ENCODE measurements at regions not wholly inside any gene's neighbourhood (a gene's known extent, or its start where the extent isn't known, plus 50 kb on each side); places are given as distances from the start of the nearest gene placed in this dataset.
"Not testable (repeated sequence)": the region's sequence is repeated elsewhere in the genome, so short reads cannot be mapped to it uniquely, and the experiment has no call there.

GRCh38 chr1:229169399-229169798 lies 101.5 kb upstream of the RAB4A start:
- whole genome bisulfite sequencing, 2 experiments (ENCODE audit: insufficient coverage in 2 of 2) = 100% methylated on average over 1 of the region's 1 CpG
- H3K4me3 ChIP-seq (ENCODE audit: extremely low read depth, insufficient read depth, low read length, poor library complexity, severe bottlenecking) = no peak overlapping the region
- no peak overlapping the region for H3K27ac ChIP-seq (ENCODE audit: low read depth, low read length, severe bottlenecking)
- H3K36me3 ChIP-seq (ENCODE audit: control insufficient read depth, insufficient read depth, low read length) = no peaks in the 10 kb centered on the region
- H3K9me3 ChIP-seq (ENCODE audit: control insufficient read depth, low read length) = no peaks in the 10 kb centered on the region
- no peaks in the 10 kb centered on the region for H3K4me1 ChIP-seq (ENCODE audit: control insufficient read depth, insufficient read depth, low read length, poor library complexity, severe bottlenecking)

GRCh38 chr1:229170274-229170673 lies 100.6 kb upstream of the RAB4A start:
- H3K4me3 ChIP-seq (ENCODE audit: extremely low read depth, insufficient read depth, low read length, poor library complexity, severe bottlenecking) = no peak overlapping the region
- H3K4me1 ChIP-seq (ENCODE audit: control insufficient read depth, insufficient read depth, low read length, poor library complexity, severe bottlenecking) = no peaks in the 10 kb centered on the region
- 86 to 94% methylated on average over 12 of the region's 12 CpGs for WGBS, 2 experiments (ENCODE audit: insufficient coverage in 2 of 2)
- H3K27ac ChIP-seq (ENCODE audit: low read depth, low read length, severe bottlenecking) = no peak overlapping the region
- H3K36me3 ChIP-seq (ENCODE audit: control insufficient read depth, insufficient read depth, low read length) = no peaks in the 10 kb centered on the region
- H3K9me3 ChIP-seq (ENCODE audit: control insufficient read depth, low read length) = no peaks in the 10 kb centered on the region

- Histone ChIP-seq H3K4me3 (ENCODE audit: extremely low read depth, insufficient read depth, low read length, poor library complexity, severe bottlenecking) (no peak overlapping the region), H3K36me3 (ENCODE audit: control insufficient read depth, insufficient read depth, low read length) (no peaks in the 10 kb centered on the region), H3K4me1 (ENCODE audit: control insufficient read depth, insufficient read depth, low read length, poor library complexity, severe bottlenecking) (no peaks in the 10 kb centered on the region), H3K27ac (ENCODE audit: low read depth, low read length, severe bottlenecking) (no peak overlapping the region), H3K9me3 (ENCODE audit: control insufficient read depth, low read length) (no peaks in the 10 kb centered on the region)
- WGBS, 2 experiments (ENCODE audit: insufficient coverage in 2 of 2) = 90 to 100% methylated on average over 3 to 8 of the region's 8 CpGs
Measured at GRCh38 chr1:229170778-229171505, 100.0 kb upstream of the RAB4A start.

- H3K4me3 ChIP-seq (ENCODE audit: extremely low read depth, insufficient read depth, low read length, poor library complexity, severe bottlenecking) = no peak overlapping the region
- no peaks in the 10 kb centered on the region for H3K4me1 ChIP-seq (ENCODE audit: control insufficient read depth, insufficient read depth, low read length, poor library complexity, severe bottlenecking)
- no peak overlapping the region for H3K27ac ChIP-seq (ENCODE audit: low read depth, low read length, severe bottlenecking)
- whole genome bisulfite sequencing, 2 experiments (ENCODE audit: insufficient coverage in 2 of 2) = 92 to 100% methylated on average over 1 to 3 of the region's 4 CpGs
- H3K9me3 ChIP-seq (ENCODE audit: control insufficient read depth, low read length) = no peaks in the 10 kb centered on the region
- no peaks in the 10 kb centered on the region for H3K36me3 ChIP-seq (ENCODE audit: control insufficient read depth, insufficient read depth, low read length)
Measured at GRCh38 chr1:229171934-229172333, 99.0 kb upstream of the RAB4A start.

- H3K4me3 ChIP-seq (ENCODE audit: extremely low read depth, insufficient read depth, low read length, poor library complexity, severe bottlenecking); H3K27ac ChIP-seq (ENCODE audit: low read depth, low read length, severe bottlenecking); H3K36me3 ChIP-seq (ENCODE audit: control insufficient read depth, insufficient read depth, low read length); H3K4me1 ChIP-seq (ENCODE audit: control insufficient read depth, insufficient read depth, low read length, poor library complexity, severe bottlenecking); H3K9me3 ChIP-seq (ENCODE audit: control insufficient read depth, low read length): not testable (repeated sequence)
- 78 to 86% methylated on average over 8 to 12 of the region's 14 CpGs for WGBS, 2 experiments (ENCODE audit: insufficient coverage in 2 of 2)
Measured at GRCh38 chr1:229173491-229174476, 97.1 kb upstream of the RAB4A start.

- not testable (repeated sequence) for H3K9me3 ChIP-seq (ENCODE audit: control insufficient read depth, low read length); H3K4me1 ChIP-seq (ENCODE audit: control insufficient read depth, insufficient read depth, low read length, poor library complexity, severe bottlenecking); H3K4me3 ChIP-seq (ENCODE audit: extremely low read depth, insufficient read depth, low read length, poor library complexity, severe bottlenecking); H3K36me3 ChIP-seq (ENCODE audit: control insufficient read depth, insufficient read depth, low read length); H3K27ac ChIP-seq (ENCODE audit: low read depth, low read length, severe bottlenecking)
- 94 to 95% methylated on average over 6 to 10 of the region's 11 CpGs for WGBS, 2 experiments (ENCODE audit: insufficient coverage in 2 of 2)
Measured at GRCh38 chr1:229175297-229175696, 95.6 kb upstream of the RAB4A start.

GRCh38 chr1:229176457-229176856 lies 94.5 kb upstream of the RAB4A start:
- WGBS, 2 experiments (ENCODE audit: insufficient coverage in 2 of 2) = 46 to 71% methylated on average over 1 to 6 of the region's 6 CpGs
- H3K27ac ChIP-seq (ENCODE audit: low read depth, low read length, severe bottlenecking); H3K4me1 ChIP-seq (ENCODE audit: control insufficient read depth, insufficient read depth, low read length, poor library complexity, severe bottlenecking); H3K9me3 ChIP-seq (ENCODE audit: control insufficient read depth, low read length); H3K4me3 ChIP-seq (ENCODE audit: extremely low read depth, insufficient read depth, low read length, poor library complexity, severe bottlenecking); H3K36me3 ChIP-seq (ENCODE audit: control insufficient read depth, insufficient read depth, low read length): not testable (repeated sequence)

GRCh38 chr1:229180161-229180560 lies 90.8 kb upstream of the RAB4A start:
- H3K36me3 ChIP-seq (ENCODE audit: control insufficient read depth, insufficient read depth, low read length) = no peaks in the 10 kb centered on the region
- H3K4me1 ChIP-seq (ENCODE audit: control insufficient read depth, insufficient read depth, low read length, poor library complexity, severe bottlenecking) = no peaks in the 10 kb centered on the region
- WGBS, 2 experiments (ENCODE audit: insufficient coverage in 2 of 2) = 48 to 60% methylated on average over 2 to 3 of the region's 8 CpGs
- H3K4me3 ChIP-seq (ENCODE audit: extremely low read depth, insufficient read depth, low read length, poor library complexity, severe bottlenecking) = no peak overlapping the region
- no peaks in the 10 kb centered on the region for H3K9me3 ChIP-seq (ENCODE audit: control insufficient read depth, low read length)
- H3K27ac ChIP-seq (ENCODE audit: low read depth, low read length, severe bottlenecking) = no peak overlapping the region

GRCh38 chr1:229181419-229181818 lies 89.5 kb upstream of the RAB4A start:
- Histone ChIP-seq H3K4me3 (ENCODE audit: extremely low read depth, insufficient read depth, low read length, poor library complexity, severe bottlenecking) (no peak overlapping the region), H3K9me3 (ENCODE audit: control insufficient read depth, low read length) (no peaks in the 10 kb centered on the region), H3K27ac (ENCODE audit: low read depth, low read length, severe bottlenecking) (no peak overlapping the region), H3K4me1 (ENCODE audit: control insufficient read depth, insufficient read depth, low read length, poor library complexity, severe bottlenecking) (no peaks in the 10 kb centered on the region), H3K36me3 (ENCODE audit: control insufficient read depth, insufficient read depth, low read length) (no peaks in the 10 kb centered on the region)
- WGBS, 2 experiments (ENCODE audit: insufficient coverage in 2 of 2) = 100% methylated on average over 1 of the region's 2 CpGs

- no peak overlapping the region for H3K27ac ChIP-seq (ENCODE audit: low read depth, low read length, severe bottlenecking)
- no peak overlapping the region for H3K4me3 ChIP-seq (ENCODE audit: extremely low read depth, insufficient read depth, low read length, poor library complexity, severe bottlenecking)
- H3K9me3 ChIP-seq (ENCODE audit: control insufficient read depth, low read length) = no peaks in the 10 kb centered on the region
- no peaks in the 10 kb centered on the region for H3K36me3 ChIP-seq (ENCODE audit: control insufficient read depth, insufficient read depth, low read length)
- no peaks in the 10 kb centered on the region for H3K4me1 ChIP-seq (ENCODE audit: control insufficient read depth, insufficient read depth, low read length, poor library complexity, severe bottlenecking)
- WGBS, 2 experiments (ENCODE audit: insufficient coverage in 2 of 2) = 88 to 96% methylated on average over 3 to 4 of the region's 4 CpGs
Measured at GRCh38 chr1:229183588-229183987, 87.3 kb upstream of the RAB4A start.

- H3K4me1 ChIP-seq (ENCODE audit: control insufficient read depth, insufficient read depth, low read length, poor library complexity, severe bottlenecking) = no peaks in the 10 kb centered on the region
- WGBS, 2 experiments (ENCODE audit: insufficient coverage in 2 of 2) = 83 to 100% methylated on average over 1 to 3 of the region's 4 CpGs
- H3K9me3 ChIP-seq (ENCODE audit: control insufficient read depth, low read length) = no peaks in the 10 kb centered on the region
- H3K4me3 ChIP-seq (ENCODE audit: extremely low read depth, insufficient read depth, low read length, poor library complexity, severe bottlenecking) = no peak overlapping the region
- H3K36me3 ChIP-seq (ENCODE audit: control insufficient read depth, insufficient read depth, low read length) = no peaks in the 10 kb centered on the region
- no peak overlapping the region for H3K27ac ChIP-seq (ENCODE audit: low read depth, low read length, severe bottlenecking)
Measured at GRCh38 chr1:229184066-229184465, 86.8 kb upstream of the RAB4A start.

All from mesodermal cell (in vitro differentiated cells).